ENCODE measurements at regions not wholly inside any gene's neighbourhood (a gene's known extent, or its start where the extent isn't known, plus 50 kb on each side); places are given as distances from the start of the nearest gene placed in this dataset.

DNA sequence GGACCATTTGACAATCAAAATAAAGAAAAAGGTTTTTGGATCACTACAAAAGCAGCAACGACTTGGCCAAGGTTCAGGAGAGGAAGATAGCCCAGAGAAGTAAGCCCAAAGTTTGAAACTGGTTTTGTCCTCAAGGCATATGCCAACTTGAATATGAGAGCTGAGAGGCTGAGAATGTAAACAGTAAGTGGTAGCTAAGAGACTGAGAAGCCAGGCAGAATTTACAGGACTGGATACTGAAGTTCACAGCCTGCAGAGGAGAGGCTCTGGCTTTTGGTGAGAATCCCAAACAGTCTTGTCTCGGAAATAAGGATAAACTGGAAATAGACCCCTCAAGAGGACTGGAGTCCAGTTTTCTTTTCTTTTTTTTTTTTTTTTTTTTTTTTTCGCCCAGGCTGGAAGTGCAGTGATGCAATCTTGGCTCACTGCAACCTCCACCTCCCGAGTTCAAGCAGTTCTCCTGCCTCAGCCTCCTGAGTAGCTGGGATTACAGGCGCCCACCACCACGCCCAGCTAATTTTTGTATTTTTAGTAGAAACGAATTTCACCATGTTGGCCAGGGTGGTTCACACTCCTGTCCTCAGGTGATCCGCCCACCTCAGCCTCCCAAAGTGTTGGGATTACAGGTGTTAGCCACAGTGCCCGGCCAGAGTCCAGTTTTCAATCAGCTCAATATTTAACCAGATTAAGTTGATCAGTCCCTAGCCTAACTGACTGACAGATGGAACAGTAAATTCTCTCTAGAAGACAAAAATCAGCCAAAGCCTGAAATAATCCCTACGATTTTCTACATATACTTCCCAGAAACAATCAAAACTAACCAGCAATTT, 82.6 kb upstream of the COCH start:
- H3K4me3 ChIP-seq (ENCODE audit: insufficient read depth, low read depth, low read length) = no peak overlapping the region
- TF ChIP-seq MAFK (IDR thresholded peaks at IDR 0.05; ENCODE audit: low read depth, low read length) (no peak), MXI1 (IDR thresholded peaks at IDR 0.05; ENCODE audit: borderline replicate concordance, low read depth, low read length) (no peak), POLR2A (IDR thresholded peaks at IDR 0.05; ENCODE audit: low read depth, low read length) (no peak), CEBPB (IDR thresholded peaks at IDR 0.05; ENCODE audit: low read depth, low read length) (no peak), MAZ (IDR thresholded peaks at IDR 0.05; ENCODE audit: borderline replicate concordance, low read depth, low read length) (no peak), RCOR1 (IDR thresholded peaks at IDR 0.05; ENCODE audit: insufficient replicate concordance, low read length) (no peak), BHLHE40 (IDR thresholded peaks at IDR 0.05; ENCODE audit: low read depth, low read length) (no peak), SMC3 (IDR thresholded peaks at IDR 0.05; ENCODE audit: low read depth, low read length) (no peak), RFX5 (IDR thresholded peaks at IDR 0.05; ENCODE audit: low read depth, low read length) (no peak), FOS (IDR thresholded peaks at IDR 0.05; ENCODE audit: low read depth, low read length) (no peak), CHD1 (IDR thresholded peaks at IDR 0.05; ENCODE audit: low read depth, low read length) (no peak), NFE2L2 (IDR thresholded peaks at IDR 0.05; ENCODE audit: low read depth, low read length) (no peak)
- TF ChIP-seq, protein P1, sequence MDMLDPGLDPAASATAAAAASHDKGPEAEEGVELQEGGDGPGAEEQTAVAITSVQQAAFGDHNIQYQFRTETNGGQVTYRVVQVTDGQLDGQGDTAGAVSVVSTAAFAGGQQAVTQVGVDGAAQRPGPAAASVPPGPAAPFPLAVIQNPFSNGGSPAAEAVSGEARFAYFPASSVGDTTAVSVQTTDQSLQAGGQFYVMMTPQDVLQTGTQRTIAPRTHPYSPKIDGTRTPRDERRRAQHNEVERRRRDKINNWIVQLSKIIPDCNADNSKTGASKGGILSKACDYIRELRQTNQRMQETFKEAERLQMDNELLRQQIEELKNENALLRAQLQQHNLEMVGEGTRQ (IDR thresholded peaks at IDR 0.05; ENCODE audit: low read depth, low read length) = no peak
- TF ChIP-seq, protein P2, sequence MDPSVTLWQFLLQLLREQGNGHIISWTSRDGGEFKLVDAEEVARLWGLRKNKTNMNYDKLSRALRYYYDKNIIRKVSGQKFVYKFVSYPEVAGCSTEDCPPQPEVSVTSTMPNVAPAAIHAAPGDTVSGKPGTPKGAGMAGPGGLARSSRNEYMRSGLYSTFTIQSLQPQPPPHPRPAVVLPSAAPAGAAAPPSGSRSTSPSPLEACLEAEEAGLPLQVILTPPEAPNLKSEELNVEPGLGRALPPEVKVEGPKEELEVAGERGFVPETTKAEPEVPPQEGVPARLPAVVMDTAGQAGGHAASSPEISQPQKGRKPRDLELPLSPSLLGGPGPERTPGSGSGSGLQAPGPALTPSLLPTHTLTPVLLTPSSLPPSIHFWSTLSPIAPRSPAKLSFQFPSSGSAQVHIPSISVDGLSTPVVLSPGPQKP (IDR thresholded peaks at IDR 0.05; ENCODE audit: borderline replicate concordance, low read depth, low read length) = no peak
- TF ChIP-seq, protein P3, sequence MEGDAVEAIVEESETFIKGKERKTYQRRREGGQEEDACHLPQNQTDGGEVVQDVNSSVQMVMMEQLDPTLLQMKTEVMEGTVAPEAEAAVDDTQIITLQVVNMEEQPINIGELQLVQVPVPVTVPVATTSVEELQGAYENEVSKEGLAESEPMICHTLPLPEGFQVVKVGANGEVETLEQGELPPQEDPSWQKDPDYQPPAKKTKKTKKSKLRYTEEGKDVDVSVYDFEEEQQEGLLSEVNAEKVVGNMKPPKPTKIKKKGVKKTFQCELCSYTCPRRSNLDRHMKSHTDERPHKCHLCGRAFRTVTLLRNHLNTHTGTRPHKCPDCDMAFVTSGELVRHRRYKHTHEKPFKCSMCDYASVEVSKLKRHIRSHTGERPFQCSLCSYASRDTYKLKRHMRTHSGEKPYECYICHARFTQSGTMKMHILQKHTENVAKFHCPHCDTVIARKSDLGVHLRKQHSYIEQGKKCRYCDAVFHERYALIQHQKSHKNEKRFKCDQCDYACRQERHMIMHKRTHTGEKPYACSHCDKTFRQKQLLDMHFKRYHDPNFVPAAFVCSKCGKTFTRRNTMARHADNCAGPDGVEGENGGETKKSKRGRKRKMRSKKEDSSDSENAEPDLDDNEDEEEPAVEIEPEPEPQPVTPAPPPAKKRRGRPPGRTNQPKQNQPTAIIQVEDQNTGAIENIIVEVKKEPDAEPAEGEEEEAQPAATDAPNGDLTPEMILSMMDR (conservative IDR thresholded peaks at IDR 0.05; ENCODE audit: low read depth, low read length) = no peak
- no peak overlapping the region for H4K8ac ChIP-seq (ENCODE audit: low read depth in 2 of 2, low read length in 2 of 2)
- no peak overlapping the region for H2AK9ac ChIP-seq (replicated peaks; ENCODE audit: low read depth, low read length, poor library complexity)
- ChIA-PET CTCF (no interaction called here), POLR2A (ENCODE audit: unreplicated experiment) (no interaction called here)
- H2BK15ac ChIP-seq (ENCODE audit: low read depth, low read length) = no peak overlapping the region
- no peaks in the 10 kb centered on the region for H3K4me1 ChIP-seq (ENCODE audit: control insufficient read depth, insufficient read depth, low read length)
- H3K9ac ChIP-seq (ENCODE audit: low read depth, low read length) = no peak overlapping the region
- no peak overlapping the region for H3K14ac ChIP-seq (replicated peaks; ENCODE audit: low read depth, low read length)
- no peak overlapping the region for H4K91ac ChIP-seq (ENCODE audit: insufficient read depth, low read depth, low read length)
- 40% methylated on average over 4 of the region's 10 CpGs; no CpG with 5 or more reads in 1 of the 2 experiments for WGBS, 2 experiments (ENCODE audit: extremely low coverage in 2 of 2, insufficient read length in 1 of 2)
- no peak overlapping the region for H2BK20ac ChIP-seq (ENCODE audit: low read depth, low read length)
- no peak overlapping the region for H3K4me2 ChIP-seq (ENCODE audit: low read depth, low read length)
- no peak overlapping the region for H2BK5ac ChIP-seq (ENCODE audit: low read depth, low read length, poor library complexity, severe bottlenecking)
- no peaks in the 10 kb centered on the region for H3K9me1 ChIP-seq (ENCODE audit: insufficient read depth, low read length)
- no peak overlapping the region for H3K56ac ChIP-seq (ENCODE audit: extremely low read depth, insufficient read depth, low read length)
- no peak for ATAC-seq (ENCODE audit: low read depth)
- no peaks in the 10 kb centered on the region for H3K9me3 ChIP-seq (ENCODE audit: control insufficient read depth, insufficient read depth, low read length)
- no peaks in the 10 kb centered on the region for H3K79me1 ChIP-seq (ENCODE audit: low read depth in 1 of 2, low read length in 2 of 2)
- H3K27me3 ChIP-seq (ENCODE audit: control insufficient read depth, insufficient read depth, low read length) = no peaks in the 10 kb centered on the region; the same call in 1 of the 2 replicates
- no peak overlapping the region for H3K4ac ChIP-seq (ENCODE audit: low read depth, low read length)
- H3K27ac ChIP-seq (ENCODE audit: insufficient read depth, low read length) = no peak overlapping the region
- no peak for DNase-seq
- no peaks in the 10 kb centered on the region for H4K20me1 ChIP-seq (ENCODE audit: insufficient read depth, low read length)
- H3K18ac ChIP-seq (ENCODE audit: low read depth, low read length) = no peak overlapping the region
- H3K36me3 ChIP-seq (ENCODE audit: control insufficient read depth, insufficient read depth, low read length) = no peaks in the 10 kb centered on the region
- no peak overlapping the region for H4K5ac ChIP-seq (ENCODE audit: low read depth, low read length)
- no peak overlapping the region for H2BK120ac ChIP-seq (ENCODE audit: low read depth, low read length)
- no peak overlapping the region for H2AFZ ChIP-seq (replicated peaks; ENCODE audit: low read length, poor library complexity)
- no peak overlapping the region for H2AK5ac ChIP-seq (ENCODE audit: low read depth, low read length)
- no TSS peak for BruUV-seq (replicated peaks)
- in situ Hi-C loops (cut with MboI; ENCODE audit: low sequenced_read_pairs) = no loop called here
- intact Hi-C loops (cut with micrococcal nuclease) = no loop called here
- dilution Hi-C loops (cut with HindIII; ENCODE audit: low sequenced_read_pairs, unreplicated experiment) = no loop called here
- no peak overlapping the region for H3K23ac ChIP-seq (ENCODE audit: low read depth, low read length)

All from IMR-90 (cell line).